ENCODE measurements at regions not wholly inside any gene's neighbourhood (a gene's known extent, or its start where the extent isn't known, plus 50 kb on each side); places are given as distances from the start of the nearest gene placed in this dataset.

DNA sequence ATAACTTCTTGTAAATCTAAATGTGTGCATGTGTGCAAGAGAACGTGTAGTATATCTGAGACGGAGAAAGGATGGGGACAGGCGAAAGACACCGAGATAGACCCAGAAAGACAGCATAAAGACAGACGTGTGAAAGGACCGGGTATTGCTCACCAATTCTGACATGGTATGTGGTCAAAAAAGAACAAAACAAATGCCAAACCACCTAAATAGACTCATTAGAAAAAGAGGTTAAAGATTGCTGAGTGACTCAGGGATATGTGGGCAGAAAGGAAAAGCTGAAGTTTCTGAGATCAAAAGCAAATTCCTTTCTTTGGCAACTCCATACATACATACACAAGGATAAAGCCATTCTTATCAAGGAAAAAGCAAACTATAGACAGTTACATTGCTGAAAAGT, 179.7 kb upstream of the TSC22D1 start:
- H3K27ac ChIP-seq, result no peak overlapping the region
- TF ChIP-seq, protein P1, sequence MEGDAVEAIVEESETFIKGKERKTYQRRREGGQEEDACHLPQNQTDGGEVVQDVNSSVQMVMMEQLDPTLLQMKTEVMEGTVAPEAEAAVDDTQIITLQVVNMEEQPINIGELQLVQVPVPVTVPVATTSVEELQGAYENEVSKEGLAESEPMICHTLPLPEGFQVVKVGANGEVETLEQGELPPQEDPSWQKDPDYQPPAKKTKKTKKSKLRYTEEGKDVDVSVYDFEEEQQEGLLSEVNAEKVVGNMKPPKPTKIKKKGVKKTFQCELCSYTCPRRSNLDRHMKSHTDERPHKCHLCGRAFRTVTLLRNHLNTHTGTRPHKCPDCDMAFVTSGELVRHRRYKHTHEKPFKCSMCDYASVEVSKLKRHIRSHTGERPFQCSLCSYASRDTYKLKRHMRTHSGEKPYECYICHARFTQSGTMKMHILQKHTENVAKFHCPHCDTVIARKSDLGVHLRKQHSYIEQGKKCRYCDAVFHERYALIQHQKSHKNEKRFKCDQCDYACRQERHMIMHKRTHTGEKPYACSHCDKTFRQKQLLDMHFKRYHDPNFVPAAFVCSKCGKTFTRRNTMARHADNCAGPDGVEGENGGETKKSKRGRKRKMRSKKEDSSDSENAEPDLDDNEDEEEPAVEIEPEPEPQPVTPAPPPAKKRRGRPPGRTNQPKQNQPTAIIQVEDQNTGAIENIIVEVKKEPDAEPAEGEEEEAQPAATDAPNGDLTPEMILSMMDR (conservative IDR thresholded peaks at IDR 0.05; ENCODE audit: low read depth), result no peak
- POLR2A ChIA-PET (ENCODE audit: low non-redundant PET), result interaction anchor here (0.6 kb wide), 1 partner anchor 180 kb away, joined by 6 read pairs; the partner anchor contains the start of gene TSC22D1
- peak; percentile 41 for DNase-seq (ENCODE audit: low spot score)
- CTCF ChIA-PET, result interaction anchor here (0.7 kb wide), 1 partner anchor 31 kb away, joined by 5 read pairs; no protein-coding TSS in a partner anchor

- ChIA-PET CTCF (no interaction called here), POLR2A (ENCODE audit: low non-redundant PET) (no interaction called here)
- TF ChIP-seq, protein P1 (conservative IDR thresholded peaks at IDR 0.05; ENCODE audit: low read depth), result no peak
- no peak for DNase-seq (ENCODE audit: low spot score)
- no peak overlapping the region for H3K27ac ChIP-seq
These were observed 176.0 kb upstream of the TSC22D1 start for GRCh38 chr13:44752164-44752563.

DNA sequence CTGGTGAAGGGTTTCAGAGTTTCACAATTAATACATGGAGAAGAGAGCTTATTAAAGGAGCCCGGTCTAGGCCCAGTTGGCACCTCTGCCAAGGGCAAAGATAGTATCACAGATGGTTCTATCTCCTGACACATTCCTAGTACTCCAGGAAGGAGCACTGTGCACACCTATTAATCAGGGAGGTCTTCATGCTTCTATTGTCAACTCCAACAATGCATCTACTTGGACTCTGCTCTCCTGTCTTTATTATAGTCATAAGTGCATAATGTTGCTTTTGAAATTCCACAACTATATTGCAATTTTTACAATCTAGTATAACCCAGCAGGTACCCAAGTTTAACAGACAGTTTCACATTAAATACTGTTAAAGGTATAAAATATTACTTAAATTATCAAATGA, 174.5 kb upstream of the TSC22D1 start:
- H3K27ac ChIP-seq, result no peak overlapping the region
- POLR2A ChIA-PET (ENCODE audit: low non-redundant PET), result no interaction called here
- TF ChIP-seq, protein P1 (conservative IDR thresholded peaks at IDR 0.05; ENCODE audit: low read depth), result no peak
- DNase-seq (ENCODE audit: low spot score), result no peak
- CTCF ChIA-PET, result no interaction called here

GRCh38 chr13:44749906-44750305, 173.8 kb upstream of the TSC22D1 start:
- no peak overlapping the region for H3K27ac ChIP-seq
- ChIA-PET POLR2A (ENCODE audit: low non-redundant PET) (no interaction called here), CTCF (interaction anchor here (0.6 kb wide), 1 partner anchor 385 kb away, joined by 3 read pairs; no protein-coding TSS in a partner anchor)
- no peak for DNase-seq (ENCODE audit: low spot score)
- TF ChIP-seq, protein P1 (conservative IDR thresholded peaks at IDR 0.05; ENCODE audit: low read depth), result no peak

DNA sequence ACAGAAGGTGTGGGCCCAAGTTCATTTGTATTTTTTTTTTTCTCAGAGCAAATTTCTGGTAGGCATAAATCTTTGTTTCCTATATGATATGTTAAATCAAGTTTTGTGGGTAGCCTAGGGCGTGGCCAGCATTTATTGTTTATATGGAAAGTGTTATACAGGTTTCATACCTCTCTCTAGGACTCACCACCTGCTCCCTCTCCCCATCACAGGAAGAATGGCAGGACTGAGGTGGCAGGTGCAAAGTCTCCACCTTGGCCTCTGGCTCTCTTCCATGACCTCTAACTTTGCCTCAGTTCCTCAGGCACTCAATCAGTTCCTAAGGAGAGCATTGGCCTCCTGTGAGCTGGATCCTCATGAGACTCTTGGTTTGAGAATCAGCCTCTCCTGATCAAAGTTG, 172.3 kb upstream of the TSC22D1 start:
- TF ChIP-seq, protein P1 (conservative IDR thresholded peaks at IDR 0.05; ENCODE audit: low read depth), result no peak
- POLR2A ChIA-PET (ENCODE audit: low non-redundant PET), result no interaction called here
- no peak for DNase-seq (ENCODE audit: low spot score)
- CTCF ChIA-PET, result no interaction called here
- no peak overlapping the region for H3K27ac ChIP-seq

DNA sequence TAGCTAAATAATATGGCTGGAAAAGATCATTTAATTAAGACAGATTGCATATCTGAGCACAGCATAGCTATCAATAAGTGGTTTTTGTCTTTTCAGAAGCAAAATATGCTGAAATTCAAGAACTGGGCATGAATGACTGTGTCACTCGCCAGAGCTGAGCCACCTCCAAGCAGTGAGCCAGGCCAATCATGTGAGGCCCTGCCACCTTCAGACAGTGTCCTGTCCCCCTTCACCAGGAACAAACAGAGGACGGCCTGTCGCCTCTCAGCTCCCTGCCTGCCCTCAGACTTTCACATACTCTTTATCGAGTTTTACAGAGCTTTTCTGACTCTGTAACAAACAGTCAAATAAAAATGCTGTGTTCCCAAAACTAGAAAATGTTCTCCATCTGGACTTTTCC, 171.0 kb upstream of the TSC22D1 start:
- POLR2A ChIA-PET (ENCODE audit: low non-redundant PET), result no interaction called here
- TF ChIP-seq, protein P1 (conservative IDR thresholded peaks at IDR 0.05; ENCODE audit: low read depth), result no peak

GRCh38 chr13:44746690-44747089, 170.6 kb upstream of the TSC22D1 start:
- CTCF ChIA-PET, result no interaction called here
- DNase-seq (ENCODE audit: low spot score), result no peak

More for the DNA sequence above, 171.0 kb upstream of the TSC22D1 start:
- no peak for DNase-seq (ENCODE audit: low spot score)
- no peak overlapping the region for H3K27ac ChIP-seq
- CTCF ChIA-PET, result no interaction called here

More at GRCh38 chr13:44746690-44747089, 170.6 kb upstream of the TSC22D1 start:
- POLR2A ChIA-PET (ENCODE audit: low non-redundant PET), result no interaction called here
- TF ChIP-seq, protein P1 (conservative IDR thresholded peaks at IDR 0.05; ENCODE audit: low read depth), result no peak
- H3K27ac ChIP-seq, result peak overlapping the region; percentile 72; the same call in 1 of the 2 replicates
